Testis (tissue), 2 donors: ENCODE measurements at regions not wholly inside any gene's neighbourhood (a gene's known extent, or its start where the extent isn't known, plus 50 kb on each side); places are given as distances from the start of the nearest gene placed in this dataset.

Source experiments
- CTCF ChIP-seq, 3 experiments: fragments of 450-650 bp in 2 of 3; fragments of 200-600 bp in 1 of 3; sonication (generic) in 1 of 3; IDR thresholded peaks; one replicate each; pipeline ENCODE4 v1.5.1; 2016 to 2019; ENCODE audit warnings: antibody characterized with exemption in 3 of 3, mild to moderate bottlenecking in 2 of 3, moderate library complexity in 1 of 3
- POLR2A ChIP-seq: fragments of 450-650 bp; IDR thresholded peaks from one replicate; pipeline ENCODE4 v1.6.1; 2017; ENCODE audit warnings: antibody characterized with exemption, mild to moderate bottlenecking, moderate library complexity

- TF ChIP-seq POLR2A, result no peak
- no peak for TF ChIP-seq CTCF (IDR thresholded peaks at IDR 0.05)
These were observed 146.7 kb upstream of the KLHL4 start for GRCh38 chrX:87370865-87371264.
